Spleen (tissue), 11 donors: ENCODE measurements at regions not wholly inside any gene's neighbourhood (a gene's known extent, or its start where the extent isn't known, plus 50 kb on each side); places are given as distances from the start of the nearest gene placed in this dataset.

Experiments
- DNase-seq: peaks from one replicate; pipeline ENCODE4 v3.0.0-alpha.2; 2020
- H3K27ac ChIP-seq, 8 donors: fragments of 200-600 bp; sonication (generic) in 7 of 8; 1 replicate in 4 of 8; 2 replicates in 4 of 8; pipeline versions ENCODE4 v1.5.0 to v1.8.0; 2016 to 2021; ENCODE audit warnings: inconsistent platforms in 4 of 8, mild to moderate bottlenecking in 4 of 8, moderate library complexity in 1 of 8
- H3K27me3 ChIP-seq, 7 donors: fragments of 200-600 bp; sonication (generic) in 6 of 7; replicated peaks in 1 of 7; 1 replicate in 4 of 7; 2 replicates in 3 of 7; pipeline versions ENCODE4 v1.5.0 to v1.8.0; 2016 to 2021; ENCODE audit warnings: inconsistent platforms in 3 of 7, mild to moderate bottlenecking in 1 of 7
- H3K36me3 ChIP-seq, 6 donors: fragments of 200-600 bp; sonication (generic) in 5 of 6; 1 replicate in 4 of 6; 2 replicates in 2 of 6; pipeline versions ENCODE4 v1.5.0 to v1.8.0; 2016 to 2021; ENCODE audit warnings: inconsistent platforms in 2 of 6
- H3K4me1 ChIP-seq, 6 donors: fragments of 200-600 bp; sonication (generic) in 5 of 6; 1 replicate in 3 of 6; 2 replicates in 3 of 6; pipeline versions ENCODE4 v1.5.0 to v1.8.0; 2016 to 2021; ENCODE audit warnings: inconsistent platforms in 3 of 6
- H3K4me3 ChIP-seq, 8 donors: fragments of 200-600 bp; sonication (generic) in 7 of 8; 1 replicate in 4 of 8; 2 replicates in 4 of 8; pipeline versions ENCODE4 v1.5.0 to v1.8.0; 2016 to 2021; ENCODE audit warnings: inconsistent platforms in 4 of 8, mild to moderate bottlenecking in 4 of 8, moderate library complexity in 2 of 8
- H3K9me3 ChIP-seq, 8 donors: fragments of 200-600 bp; sonication (generic) in 7 of 8; 1 replicate in 4 of 8; 2 replicates in 4 of 8; pipeline versions ENCODE4 v1.5.0 to v1.8.0; 2016 to 2021; ENCODE audit warnings: inconsistent platforms in 4 of 8
- CTCF ChIP-seq, 11 experiments: fragments of 200-600 bp in 7 of 11; fragments of 450-650 bp in 4 of 11; sonication (generic) in 4 of 11; IDR thresholded peaks in 8 of 11; conservative IDR thresholded peaks in 3 of 11; 1 replicate in 7 of 11; 2 replicates in 4 of 11; pipeline versions ENCODE4 v1.4.0 to v1.8.0; 2016 to 2021; ENCODE audit warnings: antibody characterized with exemption in 11 of 11, inconsistent platforms in 4 of 11, mild to moderate bottlenecking in 1 of 11
- POLR2A ChIP-seq, 3 donors: fragments of 450-650 bp; IDR thresholded peaks; one replicate each; pipeline ENCODE4 v1.5.1; 2017; ENCODE audit warnings: antibody characterized with exemption in 3 of 3, mild to moderate bottlenecking in 1 of 3
- POLR2AphosphoS5 ChIP-seq, 3 donors: sonication (generic); formaldehyde crosslinking; IDR thresholded peaks; one replicate each; pipeline ENCODE4 v1.5.1; 2017; ENCODE audit warnings: antibody characterized with exemption in 3 of 3
- WGBS, 5 donors: extraction: QIAGEN DNeasy Blood & Tissue Kit in 3 of 5; methylation state at CpG; one replicate each; pipeline versions ENCODE4 v1.1.5 to v1.1.7; 2013 to 2018; 5-methylcytosine and 5-hydroxymethylcytosine counted together
- intact Hi-C: fragments of 100-400 bp; cut with DNase I; formaldehyde crosslinking; loops from one replicate; pipeline ENCODE4 v1.15.0; 2023; ENCODE audit warnings: low total_unique reads
- donor health status: healthy with polysubstance abuse.
- donor health status: DM: no; HTN: no; CAD: no; lungs with moderate emphysema.
- donor health status: DM: no; HTN: no; CAD: no.
- donor health status: Bipolar disorder and iron deficiency.
- donor health status: healthy.
- donor health status: DM: no; HTN: no; CAD: no.
- donor health status: DM: yes; HTN: yes; CAD: no.

- H3K27ac ChIP-seq: no peak overlapping the region
- H3K4me1 ChIP-seq: no peaks in the 10 kb centered on the region
- H3K27me3 ChIP-seq: no peaks in the 10 kb centered on the region
- H3K9me3 ChIP-seq: no peaks in the 10 kb centered on the region
- TF ChIP-seq POLR2AphosphoS5 (IDR thresholded peaks at IDR 0.05) (no peak), CTCF (IDR thresholded peaks at IDR 0.05 in 8 of 11, conservative IDR thresholded peaks at IDR 0.05 in 3 of 11) (no peak), POLR2A (IDR thresholded peaks at IDR 0.05) (no peak)
- DNase-seq: no peak
- H3K4me3 ChIP-seq: no peak overlapping the region
- 85 to 89% (median 88%) methylated on average over 6 of the region's 6 CpGs for WGBS, 5 donors
- intact Hi-C loops: no loop called here
- H3K36me3 ChIP-seq: no peaks in the 10 kb centered on the region
These were observed 388.9 kb upstream of the ANO3 start for GRCh38 chr11:25943031-25943430.

DNA sequence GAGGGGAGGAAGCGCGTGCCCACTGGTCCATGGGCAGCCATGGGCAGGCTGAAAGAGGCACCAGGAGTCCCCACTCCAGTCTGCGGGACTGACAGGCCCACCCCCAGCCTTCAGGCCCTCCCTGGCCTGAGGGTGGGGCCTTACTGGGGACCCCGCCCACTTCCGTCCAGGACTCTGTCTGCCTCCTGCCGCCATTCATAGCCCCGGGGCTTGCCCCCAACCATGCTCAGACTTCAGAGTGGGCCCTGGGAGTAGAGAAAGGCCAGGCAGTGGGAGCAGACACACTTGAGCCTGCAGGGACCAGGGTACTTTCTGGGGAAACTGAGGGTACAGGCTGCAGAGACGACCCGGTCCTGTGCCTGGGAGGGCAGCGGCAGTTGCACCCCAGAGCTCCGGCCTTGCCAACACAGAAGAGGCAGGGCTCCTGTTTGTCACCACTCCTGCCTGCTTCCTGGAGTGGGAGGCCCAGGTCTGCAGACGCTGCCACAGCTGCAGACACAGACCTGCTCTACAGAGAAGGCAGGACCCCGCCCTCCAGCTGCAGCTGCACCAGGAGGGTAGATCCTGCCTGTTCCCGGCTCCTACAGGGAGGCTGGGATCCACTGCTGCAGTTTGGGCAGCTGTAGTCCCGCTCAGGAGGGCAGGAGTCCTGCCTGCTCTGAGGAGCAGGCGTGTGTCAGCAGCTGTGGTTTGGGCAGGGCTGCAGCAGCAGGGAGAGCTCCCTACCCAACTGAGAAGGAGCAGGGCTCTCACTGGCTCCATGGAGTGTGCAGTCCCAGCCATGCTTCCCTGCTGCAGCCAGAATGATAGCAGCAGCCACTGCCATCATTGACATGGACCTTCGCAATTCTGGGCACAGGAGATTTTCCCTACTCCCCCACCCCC lies 387.9 kb upstream of the ANO3 start:
- no peak overlapping the region for H3K27ac ChIP-seq
- intact Hi-C loops: no loop called here
- H3K4me3 ChIP-seq: no peak overlapping the region
- no peaks in the 10 kb centered on the region for H3K36me3 ChIP-seq
- H3K4me1 ChIP-seq: no peaks in the 10 kb centered on the region
- TF ChIP-seq POLR2AphosphoS5 (IDR thresholded peaks at IDR 0.05): no peak
- no peak for TF ChIP-seq POLR2A (IDR thresholded peaks at IDR 0.05)
- TF ChIP-seq CTCF (IDR thresholded peaks at IDR 0.05 in 8 of 11, conservative IDR thresholded peaks at IDR 0.05 in 3 of 11): no peak
- no peaks in the 10 kb centered on the region for H3K27me3 ChIP-seq
- 80 to 93% (median 86%) methylated on average over 9 to 17 of the region's 17 CpGs for WGBS, 5 donors
- no peak for DNase-seq
- no peaks in the 10 kb centered on the region for H3K9me3 ChIP-seq

DNA sequence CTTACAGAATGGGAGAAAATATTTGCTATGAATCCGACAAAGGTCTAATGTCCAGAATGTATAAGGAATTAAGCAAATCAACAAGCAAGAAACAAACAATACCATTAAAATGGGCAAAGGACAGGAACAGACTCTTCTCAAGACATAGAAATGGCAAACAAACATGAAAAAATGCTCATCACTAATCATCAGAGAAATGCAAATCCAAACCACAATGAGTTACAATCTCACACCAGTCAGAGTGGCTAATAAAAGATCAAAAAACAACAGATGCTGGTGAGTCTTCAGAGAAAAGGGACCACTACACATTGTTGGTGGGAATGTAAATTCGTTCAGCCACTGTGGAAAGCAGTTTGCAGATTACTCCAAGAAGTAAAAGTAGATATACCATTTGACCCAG lies 382.0 kb upstream of the ANO3 start:
- H3K36me3 ChIP-seq: no peaks in the 10 kb centered on the region
- H3K9me3 ChIP-seq: no peaks in the 10 kb centered on the region
- TF ChIP-seq CTCF (IDR thresholded peaks at IDR 0.05 in 8 of 11, conservative IDR thresholded peaks at IDR 0.05 in 3 of 11) (no peak), POLR2AphosphoS5 (IDR thresholded peaks at IDR 0.05) (no peak), POLR2A (IDR thresholded peaks at IDR 0.05) (no peak)
- H3K27ac ChIP-seq: no peak overlapping the region
- no peaks in the 10 kb centered on the region for H3K4me1 ChIP-seq
- WGBS, 5 donors: 64 to 80% (median 74%) methylated on average over 2 of the region's 2 CpGs
- H3K27me3 ChIP-seq: no peaks in the 10 kb centered on the region
- no peak overlapping the region for H3K4me3 ChIP-seq
- DNase-seq: no peak
- intact Hi-C loops: no loop called here

GRCh38 chr11:25953006-25953405 lies 378.9 kb upstream of the ANO3 start:
- Histone ChIP-seq H3K9me3 (no peaks in the 10 kb centered on the region), H3K27me3 (no peaks in the 10 kb centered on the region), H3K4me3 (no peak overlapping the region), H3K36me3 (no peaks in the 10 kb centered on the region), H3K27ac (no peak overlapping the region), H3K4me1 (no peaks in the 10 kb centered on the region)
- intact Hi-C loops: no loop called here
- TF ChIP-seq POLR2AphosphoS5 (IDR thresholded peaks at IDR 0.05): no peak
- TF ChIP-seq CTCF (IDR thresholded peaks at IDR 0.05 in 8 of 11, conservative IDR thresholded peaks at IDR 0.05 in 3 of 11): no peak
- TF ChIP-seq POLR2A (IDR thresholded peaks at IDR 0.05): no peak
- no peak for DNase-seq
- WGBS, 5 donors: 85 to 93% (median 86%) methylated on average over 3 of the region's 3 CpGs
